IMR-90 (cell line): ENCODE measurements at regions not wholly inside any gene's neighbourhood (a gene's known extent, or its start where the extent isn't known, plus 50 kb on each side); places are given as distances from the start of the nearest gene placed in this dataset.

ENCODE experiments used
- ATAC-seq: fragments of 200-7000 bp; cut with Tn5 transposase; 2 replicates; pipeline ENCODE4 v1.9.1; 2020; ENCODE audit warnings: low read depth, mild to moderate bottlenecking, moderate library complexity
- BruUV-seq: library from RNA; stranded (reverse); fragments of 400-500 nt; replicated peaks from 2 replicates; lab custom pipeline; 2021; lab: Mats Ljungman, UMichigan
- CTCF ChIA-PET: fragments of 300-600 bp; formaldehyde crosslinking; extraction: SDS; loops from one replicate; lab custom pipeline; 2021; ENCODE audit warnings: antibody characterized with exemption; lab: Yijun Ruan, JAX
- POLR2A ChIA-PET: fragments of 300-600 bp; sonication (Branson Sonifier 250); formaldehyde crosslinking; loops from one replicate; lab custom pipeline; 2022; ENCODE audit warnings: antibody characterized with exemption; ENCODE audit not compliant: unreplicated experiment; lab: Charles Lee
- DNase-seq: peaks from one replicate; pipeline ENCODE4 v3.0.0; 2013
- H2AFZ ChIP-seq: replicated peaks from 2 replicates; pipeline ENCODE3; 2013; ENCODE audit warnings: low read length, mild to moderate bottlenecking; ENCODE audit not compliant: poor library complexity
- H2AK5ac ChIP-seq: 2 replicates; pipeline ENCODE4 v1.6.1; 2013; ENCODE audit warnings: low read depth, low read length, inconsistent platforms
- H2AK9ac ChIP-seq: replicated peaks from 2 replicates; pipeline ENCODE3; 2013; ENCODE audit warnings: mild to moderate bottlenecking, low read depth, low read length, moderate library complexity; ENCODE audit not compliant: poor library complexity
- H2BK120ac ChIP-seq: 2 replicates; pipeline ENCODE4 v1.6.1; 2013; ENCODE audit warnings: low read depth, low read length, inconsistent platforms
- H2BK15ac ChIP-seq: 3 replicates; pipeline ENCODE4 v1.6.1; 2013; ENCODE audit warnings: low read depth, low read length, inconsistent platforms
- H2BK20ac ChIP-seq: 2 replicates; pipeline ENCODE4 v1.6.1; 2013; ENCODE audit warnings: low read depth, mild to moderate bottlenecking, inconsistent platforms, low read length, moderate library complexity
- H2BK5ac ChIP-seq: 2 replicates; pipeline ENCODE4 v1.6.1; 2013; ENCODE audit warnings: mild to moderate bottlenecking, low read depth, low read length, inconsistent platforms; ENCODE audit not compliant: poor library complexity, severe bottlenecking
- H3K14ac ChIP-seq: replicated peaks from 2 replicates; pipeline ENCODE4 v1.6.1; 2013; ENCODE audit warnings: low read depth, low read length, inconsistent platforms
- H3K18ac ChIP-seq: 2 replicates; pipeline ENCODE4 v1.6.1; 2013; ENCODE audit warnings: low read depth, low read length, control low read depth
- H3K23ac ChIP-seq: 2 replicates; pipeline ENCODE4 v1.6.1; 2013; ENCODE audit warnings: low read depth, low read length, inconsistent platforms
- H3K27ac ChIP-seq: 2 replicates; pipeline ENCODE4 v1.5.1; 2013; ENCODE audit warnings: mild to moderate bottlenecking, control low read depth, low read length; ENCODE audit not compliant: insufficient read depth
- H3K27me3 ChIP-seq: 2 replicates; pipeline ENCODE4 v1.6.1; 2013; ENCODE audit warnings: low read length; ENCODE audit not compliant: control insufficient read depth, insufficient read depth
- H3K36me3 ChIP-seq: 2 replicates; pipeline ENCODE4 v1.6.1; 2013; ENCODE audit warnings: low read length, mixed read lengths; ENCODE audit not compliant: control insufficient read depth, insufficient read depth
- H3K4ac ChIP-seq: 2 replicates; pipeline ENCODE4 v1.6.1; 2013; ENCODE audit warnings: low read depth, low read length, inconsistent platforms
- H3K4me1 ChIP-seq: 2 replicates; pipeline ENCODE4 v1.6.1; 2013; ENCODE audit warnings: low read length, mixed read lengths; ENCODE audit not compliant: control insufficient read depth, insufficient read depth
- H3K4me2 ChIP-seq: 2 replicates; pipeline ENCODE4 v1.6.1; 2013; ENCODE audit warnings: low read depth, mild to moderate bottlenecking, control low read depth, low read length, moderate library complexity
- H3K4me3 ChIP-seq: 2 replicates; pipeline ENCODE4 v1.5.1; 2013; ENCODE audit warnings: low read depth, mild to moderate bottlenecking, control low read depth, low read length, moderate library complexity; ENCODE audit not compliant: insufficient read depth
- H3K56ac ChIP-seq: 2 replicates; pipeline ENCODE4 v1.6.1; 2013; ENCODE audit warnings: low read length, inconsistent platforms; ENCODE audit not compliant: insufficient read depth; ENCODE audit errors: extremely low read depth
- H3K79me1 ChIP-seq, 2 experiments: 2 replicates each; pipeline ENCODE4 v1.6.1; 2013; ENCODE audit warnings: low read length in 2 of 2, inconsistent platforms in 1 of 2, low read depth in 1 of 2
- H3K9ac ChIP-seq: 2 replicates; pipeline ENCODE4 v1.6.1; 2013; ENCODE audit warnings: low read depth, low read length, control low read depth
- H3K9me1 ChIP-seq: 2 replicates; pipeline ENCODE4 v1.6.1; 2013; ENCODE audit warnings: low read length, inconsistent platforms; ENCODE audit not compliant: insufficient read depth
- H3K9me3 ChIP-seq: 2 replicates; pipeline ENCODE4 v1.6.1; 2013; ENCODE audit warnings: low read length; ENCODE audit not compliant: control insufficient read depth, insufficient read depth
- H4K20me1 ChIP-seq: 2 replicates; pipeline ENCODE4 v1.6.1; 2013; ENCODE audit warnings: low read length, inconsistent platforms; ENCODE audit not compliant: insufficient read depth
- H4K5ac ChIP-seq: 2 replicates; pipeline ENCODE4 v1.6.1; 2013; ENCODE audit warnings: mild to moderate bottlenecking, low read depth, low read length, control low read depth
- H4K8ac ChIP-seq, 2 experiments: 2 replicates each; pipeline ENCODE4 v1.6.1; 2013; ENCODE audit warnings: low read depth in 2 of 2, low read length in 2 of 2, control low read depth in 1 of 2, inconsistent platforms in 1 of 2
- H4K91ac ChIP-seq: 2 replicates; pipeline ENCODE4 v1.6.1; 2013; ENCODE audit warnings: low read depth, low read length, inconsistent platforms; ENCODE audit not compliant: insufficient read depth
- BHLHE40 ChIP-seq: fragments of 150-350 bp; IDR thresholded peaks from 2 replicates; pipeline ENCODE4 v1.6.1; 2016; ENCODE audit warnings: mild to moderate bottlenecking, low read depth, low read length
- CEBPB ChIP-seq: IDR thresholded peaks from 2 replicates; pipeline ENCODE4 v1.6.1; 2012; ENCODE audit warnings: low read depth, low read length, improper control_type of control experiment
- FOS ChIP-seq: fragments of 150-350 bp; IDR thresholded peaks from 2 replicates; pipeline ENCODE4 v1.6.1; 2016; ENCODE audit warnings: low read depth, low read length
- RAD21 ChIP-seq: IDR thresholded peaks from 2 replicates; pipeline ENCODE4 v1.6.1; 2012; ENCODE audit warnings: low read length, improper control_type of control experiment
- WGBS, 2 experiments: methylation state at CpG; one replicate each; pipeline versions ENCODE4 v1.1.5 to v1.1.7; 2013; ENCODE audit warnings: missing lambda C conversion rate in 2 of 2; ENCODE audit not compliant: insufficient read length in 1 of 2; ENCODE audit errors: extremely low coverage in 2 of 2; 5-methylcytosine and 5-hydroxymethylcytosine counted together
- dilution Hi-C: fragments of 300-500 bp; cut with HindIII; formaldehyde crosslinking; loops from one replicate; pipeline ENCODE4 v1.14.3; 2018; ENCODE audit warnings: low sequenced_read_pairs; ENCODE audit not compliant: unreplicated experiment
- in situ Hi-C: fragments of 300-500 bp; cut with MboI; formaldehyde crosslinking; loops from 3 replicates; pipeline ENCODE4 v1.14.3; 2019; ENCODE audit warnings: low sequenced_read_pairs, inconsistent platforms, mixed read lengths
- intact Hi-C: fragments of 100-400 bp; cut with micrococcal nuclease; formaldehyde crosslinking; loops from 2 replicates; pipeline ENCODE4 v1.10.0; 2022

- Histone ChIP-seq H2BK15ac (peak overlapping the region; percentile 99), H3K18ac (peak overlapping the region; percentile 99), H3K4me2 (no peak overlapping the region), H3K9ac (no peak overlapping the region), H3K9me3 (no peaks in the 10 kb centered on the region), H3K23ac (peak overlapping the region; percentile 66; the same call in 1 of the 2 replicates), H2AK5ac (peak overlapping the region; percentile 97), H3K56ac (peak overlapping the region; percentile 24; the same call in 1 of the 2 replicates), H2BK5ac (peak overlapping the region; percentile 99), H4K20me1 (no peaks in the 10 kb centered on the region), H3K4me3 (no peak overlapping the region), H2BK120ac (peak overlapping the region; percentile 93), H4K91ac (peak overlapping the region; percentile 96), H3K4ac (peak overlapping the region; percentile 90), H2AFZ (no peak overlapping the region), H3K79me1 (peaks cover 5 to 17% of the 10 kb centered on the region in 2 experiments; a peak in 2 of 4 replicates), H3K27ac (peak overlapping the region; percentile 74), H3K27me3 (no peaks in the 10 kb centered on the region), H3K36me3 (no peaks in the 10 kb centered on the region), H3K9me1 (peaks cover 15% of the 10 kb centered on the region), H4K8ac (peak overlapping the region; percentile 84 to 89), H3K4me1 (peaks cover 24% of the 10 kb centered on the region), H2BK20ac (peak overlapping the region; percentile 100), H3K14ac (peak overlapping the region; percentile 53), H4K5ac (peak overlapping the region; percentile 78), H2AK9ac (no peak overlapping the region)
- no TSS peak for BruUV-seq
- intact Hi-C loops: no loop called here
- CTCF ChIA-PET: interaction anchor here (1.2 kb wide), 1 partner anchor 9 kb away, joined by 3 read pairs; no protein-coding TSS in a partner anchor
- POLR2A ChIA-PET: no interaction called here
- no peak for DNase-seq
- TF ChIP-seq CEBPB (no peak), FOS (no peak), RAD21 (no peak), BHLHE40 (no peak)
- in situ Hi-C loops: no loop called here
- 100% methylated on average over 1 of the region's 6 CpGs; no CpG with 5 or more reads in 1 of the 2 experiments for WGBS, 2 experiments
- dilution Hi-C loops: no loop called here
- no peak for ATAC-seq
Observed at GRCh38 chr2:150572194-150572766, 84.8 kb upstream of the RND3 start.
